Endothelial cell of umbilical vein (primary cell): ENCODE measurements at regions not wholly inside any gene's neighbourhood (a gene's known extent, or its start where the extent isn't known, plus 50 kb on each side); places are given as distances from the start of the nearest gene placed in this dataset.

Source experiments
- BruUV-seq: library from RNA; stranded (reverse); fragments of 400-500 nt; replicated peaks from 2 replicates; lab custom pipeline; 2021; lab: Mats Ljungman, UMichigan
- CTCF ChIA-PET: fragments of 300-600, 350-600 bp; sonication (Branson Sonifier 250); formaldehyde crosslinking; loops from one replicate; lab custom pipeline; 2021; ENCODE audit warnings: antibody characterized with exemption, inconsistent platforms; lab: Charles Lee
- POLR2A ChIA-PET: fragments of 300-600, 350-600 bp; sonication (Branson Sonifier 250); formaldehyde crosslinking; loops from one replicate; lab custom pipeline; 2021; ENCODE audit warnings: antibody characterized with exemption, inconsistent platforms; lab: Charles Lee
- DNase-seq: peaks from one replicate; pipeline ENCODE4 v3.0.0-alpha.2; 2011; ENCODE audit warnings: low read depth, low spot score
- FAIRE-seq: peaks from 2 replicates; lab custom pipeline; 2011; peaks lifted over from hg19 to GRCh38; lab: Jason Lieb, UNC
- H2AFZ ChIP-seq: 2 replicates; pipeline ENCODE4 v1.6.0; 2012; ENCODE audit warnings: low read depth, low read length, control low read depth, inconsistent platforms
- H3K27ac ChIP-seq: 2 replicates; pipeline ENCODE4 v1.5.1; 2011; ENCODE audit warnings: low read depth, mild to moderate bottlenecking, control low read depth, low read length, moderate library complexity; ENCODE audit not compliant: insufficient read depth
- H3K27me3 ChIP-seq, 2 experiments: 2 replicates each; pipeline versions ENCODE4 v1.6.0 to v1.6.1; 2011; ENCODE audit warnings: low read length in 2 of 2, mixed read lengths in 1 of 2; ENCODE audit not compliant: control insufficient read depth in 2 of 2, insufficient read depth in 2 of 2
- H3K36me3 ChIP-seq, 2 experiments: 2 replicates in 1 of 2; 3 replicates in 1 of 2; pipeline ENCODE4 v1.5.1; 2011; ENCODE audit warnings: low read length in 2 of 2, mild to moderate bottlenecking in 1 of 2, moderate library complexity in 1 of 2; ENCODE audit not compliant: control insufficient read depth in 2 of 2, insufficient read depth in 2 of 2; ENCODE audit errors: extremely low read depth in 1 of 2
- H3K4me1 ChIP-seq: 3 replicates; pipeline ENCODE4 v1.5.1; 2011; ENCODE audit warnings: mild to moderate bottlenecking, low read length; ENCODE audit not compliant: control insufficient read depth, insufficient read depth; ENCODE audit errors: extremely low read depth
- H3K4me2 ChIP-seq: 2 replicates; pipeline ENCODE4 v1.6.1; 2011; ENCODE audit warnings: low read length, control low read depth, mixed read lengths; ENCODE audit not compliant: insufficient read depth
- H3K4me3 ChIP-seq, 3 experiments: fragments of 200-600 bp in 1 of 3; sonication (generic), shearing (Covaris generic) in 1 of 3; replicated peaks in 1 of 3; 2 replicates each; pipeline ENCODE4 v1.5.1; 2011 to 2016; ENCODE audit warnings: control low read depth in 3 of 3, low read length in 3 of 3, mild to moderate bottlenecking in 2 of 3, inconsistent platforms in 1 of 3, low read depth in 1 of 3, moderate library complexity in 1 of 3; ENCODE audit not compliant: insufficient read depth in 1 of 3
- H3K79me2 ChIP-seq: 2 replicates; pipeline ENCODE4 v1.6.0; 2012; ENCODE audit warnings: low read length, inconsistent platforms; ENCODE audit not compliant: control insufficient read depth, insufficient read depth
- H3K9ac ChIP-seq: replicated peaks from 2 replicates; pipeline ENCODE3; 2011; ENCODE audit warnings: low read length, control low read depth; ENCODE audit not compliant: insufficient read depth; ENCODE audit errors: extremely low read depth
- H3K9me1 ChIP-seq: replicated peaks from 3 replicates; pipeline ENCODE4 v1.6.0; 2011; ENCODE audit warnings: mild to moderate bottlenecking, low read length; ENCODE audit not compliant: control insufficient read depth, insufficient read depth; ENCODE audit errors: extremely low read depth
- H3K9me3 ChIP-seq: replicated peaks from 2 replicates; pipeline ENCODE4 v1.5.1; 2012; ENCODE audit warnings: low read length, inconsistent platforms; ENCODE audit not compliant: control insufficient read depth, insufficient read depth
- H4K20me1 ChIP-seq: replicated peaks from 2 replicates; pipeline ENCODE3; 2011; ENCODE audit warnings: mild to moderate bottlenecking, low read length; ENCODE audit not compliant: control insufficient read depth, insufficient read depth; ENCODE audit errors: extremely low read depth
- EZH2 ChIP-seq: IDR thresholded peaks from 2 replicates; pipeline ENCODE4 v1.6.1; 2012; ENCODE audit warnings: borderline replicate concordance, low read depth, mild to moderate bottlenecking, moderate library complexity, low read length, inconsistent platforms; ENCODE audit not compliant: severe bottlenecking
- FOS ChIP-seq: IDR thresholded peaks from 2 replicates; pipeline ENCODE4 v1.6.1; 2011; ENCODE audit warnings: mild to moderate bottlenecking, low read length, moderate library complexity, borderline replicate concordance; ENCODE audit not compliant: insufficient read depth
- GATA2 ChIP-seq: IDR thresholded peaks from 2 replicates; pipeline ENCODE4 v1.7.0; 2011; ENCODE audit warnings: low read depth, mild to moderate bottlenecking, moderate library complexity, mixed read lengths, low read length; ENCODE audit not compliant: insufficient read length, insufficient read depth
- JUN ChIP-seq: IDR thresholded peaks from 2 replicates; pipeline ENCODE4 v1.6.1; 2011; ENCODE audit warnings: borderline replicate concordance, low read depth; ENCODE audit not compliant: insufficient read length, insufficient read depth
- MYC ChIP-seq: IDR thresholded peaks from one replicate; pipeline ENCODE4 v1.6.1; 2011; ENCODE audit warnings: mild to moderate bottlenecking, low read depth, low read length
- POLR2A ChIP-seq: IDR thresholded peaks from 2 replicates; pipeline ENCODE4 v1.6.1; 2012; ENCODE audit warnings: low read depth, mild to moderate bottlenecking, control low read depth, low read length
- POLR2AphosphoS5 ChIP-seq: IDR thresholded peaks from 2 replicates; pipeline ENCODE4 v1.6.1; 2012; ENCODE audit warnings: low read depth, mild to moderate bottlenecking, control low read depth, low read length, moderate library complexity; ENCODE audit not compliant: insufficient read depth
- dilution Hi-C: fragments of 300-500 bp; cut with MboI; formaldehyde crosslinking; loops from one replicate; pipeline ENCODE4 v1.15.0; 2019; ENCODE audit warnings: low sequenced_read_pairs; ENCODE audit not compliant: extremely low pct_ligation_motif_present
- intact Hi-C: fragments of 100-400 bp; cut with micrococcal nuclease; formaldehyde crosslinking; loops from one replicate; pipeline ENCODE4 v1.10.0; 2022
- TF ChIP-seq, protein P1 (sequence below), 2 donors: IDR thresholded peaks; 1 replicate in 1 of 2; 2 replicates in 1 of 2; pipeline ENCODE4 v1.5.1; 2011; ENCODE audit warnings: low read length in 2 of 2, mild to moderate bottlenecking in 2 of 2, moderate library complexity in 2 of 2, control low read depth in 1 of 2, inconsistent platforms in 1 of 2, low read depth in 1 of 2; ENCODE audit not compliant: insufficient read depth in 1 of 2; ENCODE audit errors: extremely low read depth in 1 of 2

DNA sequence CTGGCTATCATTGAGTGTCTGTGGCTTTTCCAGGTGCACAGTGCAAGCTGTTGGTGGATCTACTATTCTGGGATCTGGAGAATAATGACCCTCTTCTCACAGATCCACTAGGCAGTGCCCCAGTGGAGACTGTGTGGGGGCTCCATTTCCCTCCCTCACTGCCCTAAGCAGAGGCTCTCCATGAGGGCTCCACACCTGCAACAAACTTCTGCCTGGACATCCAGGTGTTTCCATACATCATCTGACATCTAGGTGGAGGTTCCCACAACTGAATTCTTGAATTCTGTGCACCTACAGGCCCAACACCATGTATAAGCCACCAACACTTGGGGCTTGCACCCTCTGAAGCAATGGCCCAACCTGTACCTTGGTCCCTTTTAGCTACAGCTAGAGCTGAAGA, 775.4 kb upstream of the CDH2 start:
- TF ChIP-seq POLR2A (no peak), MYC (no peak), JUN (no peak), EZH2 (no peak), POLR2AphosphoS5 (no peak), FOS (no peak), GATA2 (no peak)

DNA sequence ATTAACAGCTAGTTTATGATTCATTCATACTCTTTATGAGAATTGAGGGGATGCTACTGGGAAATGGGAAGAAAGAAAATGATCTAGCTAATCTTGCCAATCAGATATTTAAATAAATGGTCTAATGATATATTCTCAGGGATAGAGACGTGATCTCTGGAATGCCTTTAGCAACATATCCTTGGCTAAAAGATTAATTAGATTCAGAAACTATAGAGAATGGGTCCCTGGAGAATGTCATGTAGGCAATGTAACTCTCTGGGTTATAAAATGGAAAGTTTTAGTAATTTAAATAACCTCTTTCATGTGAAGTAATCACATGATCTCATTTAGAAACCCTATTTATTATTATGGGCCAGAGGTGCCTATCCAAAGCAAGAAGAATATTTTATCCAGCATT, 771.0 kb upstream of the CDH2 start:
- no peak overlapping the region for H3K4me3 ChIP-seq
- no peak for DNase-seq
- no peak for FAIRE-seq
- no peaks in the 10 kb centered on the region for H3K79me2 ChIP-seq
- POLR2A ChIA-PET: no interaction called here
- BruUV-seq: no TSS peak
- no peaks in the 10 kb centered on the region for H3K27me3 ChIP-seq
- dilution Hi-C loops: no loop called here
- TF ChIP-seq, protein P1, sequence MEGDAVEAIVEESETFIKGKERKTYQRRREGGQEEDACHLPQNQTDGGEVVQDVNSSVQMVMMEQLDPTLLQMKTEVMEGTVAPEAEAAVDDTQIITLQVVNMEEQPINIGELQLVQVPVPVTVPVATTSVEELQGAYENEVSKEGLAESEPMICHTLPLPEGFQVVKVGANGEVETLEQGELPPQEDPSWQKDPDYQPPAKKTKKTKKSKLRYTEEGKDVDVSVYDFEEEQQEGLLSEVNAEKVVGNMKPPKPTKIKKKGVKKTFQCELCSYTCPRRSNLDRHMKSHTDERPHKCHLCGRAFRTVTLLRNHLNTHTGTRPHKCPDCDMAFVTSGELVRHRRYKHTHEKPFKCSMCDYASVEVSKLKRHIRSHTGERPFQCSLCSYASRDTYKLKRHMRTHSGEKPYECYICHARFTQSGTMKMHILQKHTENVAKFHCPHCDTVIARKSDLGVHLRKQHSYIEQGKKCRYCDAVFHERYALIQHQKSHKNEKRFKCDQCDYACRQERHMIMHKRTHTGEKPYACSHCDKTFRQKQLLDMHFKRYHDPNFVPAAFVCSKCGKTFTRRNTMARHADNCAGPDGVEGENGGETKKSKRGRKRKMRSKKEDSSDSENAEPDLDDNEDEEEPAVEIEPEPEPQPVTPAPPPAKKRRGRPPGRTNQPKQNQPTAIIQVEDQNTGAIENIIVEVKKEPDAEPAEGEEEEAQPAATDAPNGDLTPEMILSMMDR (IDR thresholded peaks at IDR 0.05; ENCODE audit: extremely low read depth in 1 of 2, insufficient read depth in 1 of 2, low read depth in 1 of 2, low read length in 2 of 2): no peak
- no peak overlapping the region for H3K27ac ChIP-seq
- no peaks in the 10 kb centered on the region for H3K9me3 ChIP-seq
- no peaks in the 10 kb centered on the region for H4K20me1 ChIP-seq
- H3K4me1 ChIP-seq: no peaks in the 10 kb centered on the region
- H3K9me1 ChIP-seq: no peaks in the 10 kb centered on the region
- CTCF ChIA-PET: no interaction called here
- no peak overlapping the region for H2AFZ ChIP-seq
- H3K36me3 ChIP-seq: no peaks in the 10 kb centered on the region
- no peak overlapping the region for H3K9ac ChIP-seq
- H3K4me2 ChIP-seq: no peak overlapping the region
- intact Hi-C loops: no loop called here

More for the DNA sequence above, 775.4 kb upstream of the CDH2 start:
- ChIA-PET CTCF (no interaction called here), POLR2A (no interaction called here)
- Histone ChIP-seq H4K20me1 (no peaks in the 10 kb centered on the region), H3K9me3 (no peaks in the 10 kb centered on the region), H3K4me1 (no peaks in the 10 kb centered on the region), H3K27ac (no peak overlapping the region), H2AFZ (no peak overlapping the region), H3K9ac (no peak overlapping the region), H3K36me3 (no peaks in the 10 kb centered on the region), H3K79me2 (no peaks in the 10 kb centered on the region), H3K4me2 (no peak overlapping the region), H3K9me1 (no peaks in the 10 kb centered on the region), H3K4me3 (no peak overlapping the region), H3K27me3 (no peaks in the 10 kb centered on the region)
- no peak for DNase-seq
- dilution Hi-C loops: no loop called here
- BruUV-seq: no TSS peak
- intact Hi-C loops: loop anchor here (10.0 kb wide), 1 partner anchor 428 kb away; no protein-coding TSS in a partner anchor
- FAIRE-seq: no peak
